HCT116 (cell line): ENCODE measurements at regions not wholly inside any gene's neighbourhood (a gene's known extent, or its start where the extent isn't known, plus 50 kb on each side); places are given as distances from the start of the nearest gene placed in this dataset.

ENCODE experiments used
- CTCF ChIP-seq, 3 experiments: fragments of 200-600 bp in 1 of 3; sonication (generic) in 1 of 3; IDR thresholded peaks in 2 of 3; conservative IDR thresholded peaks in 1 of 3; 2 replicates each; pipeline ENCODE4 v1.5.1; 2012 to 2017; ENCODE audit warnings: low read depth in 2 of 3, low read length in 2 of 3, antibody characterized with exemption in 1 of 3, borderline replicate concordance in 1 of 3, control low read depth in 1 of 3, mild to moderate bottlenecking in 1 of 3, mixed read lengths in 1 of 3, mixed run types in 1 of 3, moderate library complexity in 1 of 3; ENCODE audit not compliant: insufficient read depth in 1 of 3
- ELF1 ChIP-seq: IDR thresholded peaks from 2 replicates; pipeline ENCODE4 v1.6.1; 2012; ENCODE audit warnings: low read depth, borderline replicate concordance

GRCh38 chr13:80751854-80752253 lies 410.9 kb upstream of the SPRY2 start:
- no peak for TF ChIP-seq ELF1
- no peak for TF ChIP-seq CTCF (IDR thresholded peaks at IDR 0.05 in 2 of 3, conservative IDR thresholded peaks at IDR 0.05 in 1 of 3; ENCODE audit: borderline replicate concordance in 1 of 3, insufficient read depth in 1 of 3, low read depth in 2 of 3, low read length in 2 of 3)
